Liver (tissue), 8 donors: ENCODE measurements at regions not wholly inside any gene's neighbourhood (a gene's known extent, or its start where the extent isn't known, plus 50 kb on each side); places are given as distances from the start of the nearest gene placed in this dataset.

Source experiments
- DNase-seq: peaks from one replicate; pipeline ENCODE4 v3.0.0-alpha.2; 2017; ENCODE audit warnings: low spot score
- H3K27ac ChIP-seq, 2 donors: one replicate each; pipeline ENCODE4 v1.7.0; 2013; ENCODE audit warnings: inconsistent platforms in 2 of 2, low read length in 2 of 2, control low read depth in 1 of 2, low read depth in 1 of 2, mild to moderate bottlenecking in 1 of 2
- H3K27me3 ChIP-seq, 4 donors: one replicate each; pipeline versions ENCODE4 v1.6.1 to v1.7.0; 2013; ENCODE audit warnings: low read length in 3 of 4, inconsistent platforms in 1 of 4, mild to moderate bottlenecking in 1 of 4, moderate library complexity in 1 of 4; ENCODE audit not compliant: control insufficient read depth in 4 of 4, insufficient read depth in 4 of 4
- H3K36me3 ChIP-seq, 4 donors: one replicate each; pipeline versions ENCODE4 v1.6.1 to v1.7.0; 2013; ENCODE audit warnings: low read length in 3 of 4, mild to moderate bottlenecking in 3 of 4, low read depth in 1 of 4, moderate library complexity in 1 of 4; ENCODE audit not compliant: control insufficient read depth in 4 of 4, insufficient read depth in 3 of 4
- H3K4me1 ChIP-seq, 4 donors: one replicate each; pipeline versions ENCODE4 v1.6.1 to v1.7.0; 2013; ENCODE audit warnings: low read length in 3 of 4, mild to moderate bottlenecking in 3 of 4, moderate library complexity in 1 of 4; ENCODE audit not compliant: control insufficient read depth in 4 of 4, insufficient read depth in 4 of 4
- H3K4me3 ChIP-seq, 3 donors: one replicate each; pipeline versions ENCODE4 v1.6.1 to v1.7.0; 2013; ENCODE audit warnings: low read length in 3 of 3, control low read depth in 1 of 3, low read depth in 1 of 3, mild to moderate bottlenecking in 1 of 3
- H3K9ac ChIP-seq, 2 donors: one replicate each; pipeline ENCODE4 v1.7.0; 2013; ENCODE audit warnings: low read length in 2 of 2, mild to moderate bottlenecking in 2 of 2, moderate library complexity in 2 of 2, control low read depth in 1 of 2, low read depth in 1 of 2
- H3K9me3 ChIP-seq, 4 donors: one replicate each; pipeline versions ENCODE4 v1.6.1 to v1.7.0; 2013; ENCODE audit warnings: low read length in 3 of 4; ENCODE audit not compliant: control insufficient read depth in 4 of 4
- ATF3 ChIP-seq: IDR thresholded peaks from 2 replicates; pipeline ENCODE4 v1.6.1; 2016; ENCODE audit warnings: antibody characterized with exemption
- CTCF ChIP-seq: fragments of 150-350 bp; IDR thresholded peaks from 2 replicates; pipeline ENCODE4 v1.5.1; 2017; ENCODE audit warnings: improper control_type of control experiment, low read depth, low read length; ENCODE audit not compliant: missing input control
- EGR1 ChIP-seq, 2 donors: IDR thresholded peaks; 2 replicates each; pipeline ENCODE4 v1.6.1; 2016 to 2018; ENCODE audit warnings: antibody characterized with exemption in 2 of 2, low read depth in 2 of 2
- FOXA1 ChIP-seq: IDR thresholded peaks from 2 replicates; pipeline ENCODE4 v1.6.1; 2016; ENCODE audit warnings: antibody characterized with exemption
- FOXA2 ChIP-seq: IDR thresholded peaks from 2 replicates; pipeline ENCODE4 v1.6.1; 2016; ENCODE audit warnings: antibody characterized with exemption
- GABPA ChIP-seq, 2 donors: IDR thresholded peaks in 1 of 2; conservative IDR thresholded peaks in 1 of 2; 2 replicates each; pipeline ENCODE4 v1.6.1; 2016; ENCODE audit warnings: antibody characterized with exemption in 2 of 2, mild to moderate bottlenecking in 1 of 2, moderate library complexity in 1 of 2
- HNF4A ChIP-seq, 2 donors: conservative IDR thresholded peaks; 2 replicates each; pipeline ENCODE4 v1.6.1; 2016; ENCODE audit warnings: antibody characterized with exemption in 2 of 2, mild to moderate bottlenecking in 2 of 2
- HNF4G ChIP-seq: IDR thresholded peaks from 2 replicates; pipeline ENCODE4 v1.6.1; 2016; ENCODE audit warnings: antibody characterized with exemption
- JUND ChIP-seq, 2 donors: IDR thresholded peaks; 2 replicates each; pipeline ENCODE4 v1.6.1; 2016; ENCODE audit warnings: antibody characterized with exemption in 2 of 2
- MAX ChIP-seq: IDR thresholded peaks from 2 replicates; pipeline ENCODE4 v1.6.1; 2016; ENCODE audit warnings: antibody characterized with exemption
- NR2F2 ChIP-seq: IDR thresholded peaks from 2 replicates; pipeline ENCODE4 v1.6.1; 2016; ENCODE audit warnings: antibody characterized with exemption
- RAD21 ChIP-seq, 2 donors: IDR thresholded peaks; 2 replicates each; pipeline ENCODE4 v1.6.1; 2016; ENCODE audit warnings: antibody characterized with exemption in 2 of 2, mild to moderate bottlenecking in 2 of 2
- REST ChIP-seq: IDR thresholded peaks from 2 replicates; pipeline ENCODE4 v1.6.1; 2016; ENCODE audit warnings: antibody characterized with exemption, mild to moderate bottlenecking
- RXRA ChIP-seq, 2 donors: IDR thresholded peaks; 2 replicates each; pipeline ENCODE4 v1.6.1; 2017 to 2018; ENCODE audit warnings: antibody characterized with exemption in 2 of 2, mild to moderate bottlenecking in 1 of 2
- SP1 ChIP-seq: IDR thresholded peaks from 2 replicates; pipeline ENCODE4 v1.6.1; 2018; ENCODE audit warnings: antibody characterized with exemption, mild to moderate bottlenecking
- TAF1 ChIP-seq: conservative IDR thresholded peaks from 2 replicates; pipeline ENCODE4 v1.6.1; 2016; ENCODE audit warnings: antibody characterized with exemption, mild to moderate bottlenecking
- YY1 ChIP-seq: IDR thresholded peaks from 2 replicates; pipeline ENCODE4 v1.6.1; 2016; ENCODE audit warnings: antibody characterized with exemption, mild to moderate bottlenecking
- ZBTB33 ChIP-seq: IDR thresholded peaks from 2 replicates; pipeline ENCODE4 v1.6.1; 2016; ENCODE audit warnings: antibody characterized with exemption
- WGBS: extraction: QIAGEN DNeasy Blood & Tissue Kit; methylation state at CpG from one replicate; pipeline ENCODE4 v1.1.7; 2013; 5-methylcytosine and 5-hydroxymethylcytosine counted together
- donor health status: healthy.
- donor health status: healthy.
- donor health status: healthy.
- donor health status: healthy.
- donor health status: healthy.

GRCh38 chr6:86217906-86218305 is 575.2 kb upstream of the SYNCRIP start:
- Histone ChIP-seq H3K27ac (no peak overlapping the region), H3K4me1 (no peaks in the 10 kb centered on the region), H3K36me3 (no peaks in the 10 kb centered on the region), H3K27me3 (no peaks in the 10 kb centered on the region), H3K4me3 (no peak overlapping the region), H3K9ac (no peak overlapping the region), H3K9me3 (no peaks in the 10 kb centered on the region)
- TF ChIP-seq ZBTB33 (no peak), EGR1 (IDR thresholded peaks at IDR 0.05; ENCODE audit: low read depth in 2 of 2) (no peak), MAX (no peak), FOXA1 (no peak), JUND (IDR thresholded peaks at IDR 0.05) (no peak), HNF4G (no peak), ATF3 (no peak), NR2F2 (no peak), RAD21 (IDR thresholded peaks at IDR 0.05) (no peak), SP1 (no peak), RXRA (IDR thresholded peaks at IDR 0.05) (no peak), YY1 (no peak)
- no peak for DNase-seq
- 35% methylated on average over 2 of the region's 2 CpGs for WGBS

- Histone ChIP-seq H3K9me3 (no peaks in the 10 kb centered on the region), H3K27ac (no peak overlapping the region), H3K27me3 (no peaks in the 10 kb centered on the region), H3K36me3 (no peaks in the 10 kb centered on the region), H3K4me3 (no peak overlapping the region), H3K4me1 (no peaks in the 10 kb centered on the region), H3K9ac (no peak overlapping the region)
- WGBS, result 76% methylated on average over 2 of the region's 2 CpGs
- no peak for DNase-seq
- TF ChIP-seq NR2F2 (no peak), FOXA1 (no peak), MAX (no peak), TAF1 (no peak), RAD21 (IDR thresholded peaks at IDR 0.05) (no peak), HNF4G (no peak), EGR1 (IDR thresholded peaks at IDR 0.05; ENCODE audit: low read depth in 2 of 2) (no peak), YY1 (no peak), HNF4A (conservative IDR thresholded peaks at IDR 0.05) (no peak), SP1 (no peak), JUND (IDR thresholded peaks at IDR 0.05) (no peak), GABPA (IDR thresholded peaks at IDR 0.05 in 1 of 2, conservative IDR thresholded peaks at IDR 0.05 in 1 of 2) (no peak), FOXA2 (no peak), REST (no peak), CTCF (no peak), RXRA (IDR thresholded peaks at IDR 0.05) (no peak), ATF3 (no peak), ZBTB33 (no peak)
Measured at GRCh38 chr6:86215323-86215722, 572.6 kb upstream of the SYNCRIP start.
